ENCODE measurements at regions not wholly inside any gene's neighbourhood (a gene's known extent, or its start where the extent isn't known, plus 50 kb on each side); places are given as distances from the start of the nearest gene placed in this dataset.

DNA sequence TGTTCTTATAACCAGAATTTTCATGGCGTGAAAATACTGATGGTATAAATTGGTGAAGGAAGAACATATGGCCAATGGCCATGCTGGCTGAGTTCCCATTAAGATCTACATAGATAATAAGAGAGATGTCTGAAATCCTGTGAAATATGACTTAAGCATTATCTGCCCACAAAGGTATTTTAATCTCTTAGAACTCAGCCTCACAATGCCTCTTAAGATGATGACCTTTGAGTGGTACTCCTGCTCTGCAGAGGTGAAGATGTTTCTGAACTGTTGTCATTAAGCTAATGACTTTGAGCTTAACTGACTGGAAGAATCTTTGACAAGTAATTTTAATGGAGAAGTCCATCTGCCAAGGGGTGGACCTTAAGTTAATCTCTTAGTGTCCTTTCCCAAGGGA, 148.7 kb downstream of the ZNF326 start:
- TF ChIP-seq EZH2 (IDR thresholded peaks at IDR 0.05; ENCODE audit: borderline replicate concordance, low read depth, low read length, severe bottlenecking): no peak
- no peaks in the 10 kb centered on the region for H3K79me2 ChIP-seq (ENCODE audit: insufficient read depth, low read length)
- H2AFZ ChIP-seq (ENCODE audit: low read depth, low read length): no peak overlapping the region
- no peak overlapping the region for H3K27ac ChIP-seq (ENCODE audit: low read length)
- no peak overlapping the region for H3K9ac ChIP-seq (ENCODE audit: low read depth, low read length)
- no peaks in the 10 kb centered on the region for H3K36me3 ChIP-seq (ENCODE audit: insufficient read depth, low read length)
- H4K20me1 ChIP-seq (ENCODE audit: insufficient read depth, low read length): no peaks in the 10 kb centered on the region
- no peaks in the 10 kb centered on the region for H3K27me3 ChIP-seq (ENCODE audit: insufficient read depth, low read length, poor library complexity)
- peaks cover 11% of the 10 kb centered on the region for H3K9me3 ChIP-seq (ENCODE audit: insufficient read depth, low read length, severe bottlenecking)
- no peaks in the 10 kb centered on the region for H3K4me1 ChIP-seq (ENCODE audit: insufficient read depth, low read length)
- DNase-seq (no peak), ATAC-seq (ENCODE audit: insufficient read depth, low read depth) (no peak)
- no peak overlapping the region for H3K4me3 ChIP-seq (ENCODE audit: low read depth in 1 of 2, low read length in 2 of 2)
- no peak overlapping the region for H3K4me2 ChIP-seq (ENCODE audit: insufficient read depth, low read length)

- no peaks in the 10 kb centered on the region for H4K20me1 ChIP-seq (ENCODE audit: insufficient read depth, low read length)
- no peaks in the 10 kb centered on the region for H3K27me3 ChIP-seq (ENCODE audit: insufficient read depth, low read length, poor library complexity)
- H3K9ac ChIP-seq (ENCODE audit: low read depth, low read length): no peak overlapping the region
- no peaks in the 10 kb centered on the region for H3K4me1 ChIP-seq (ENCODE audit: insufficient read depth, low read length)
- H3K4me2 ChIP-seq (ENCODE audit: insufficient read depth, low read length): no peak overlapping the region
- H3K9me3 ChIP-seq (ENCODE audit: insufficient read depth, low read length, severe bottlenecking): peaks cover 11% of the 10 kb centered on the region
- DNase-seq (no peak), ATAC-seq (ENCODE audit: insufficient read depth, low read depth) (no peak)
- no peaks in the 10 kb centered on the region for H3K36me3 ChIP-seq (ENCODE audit: insufficient read depth, low read length)
- TF ChIP-seq, protein P1, sequence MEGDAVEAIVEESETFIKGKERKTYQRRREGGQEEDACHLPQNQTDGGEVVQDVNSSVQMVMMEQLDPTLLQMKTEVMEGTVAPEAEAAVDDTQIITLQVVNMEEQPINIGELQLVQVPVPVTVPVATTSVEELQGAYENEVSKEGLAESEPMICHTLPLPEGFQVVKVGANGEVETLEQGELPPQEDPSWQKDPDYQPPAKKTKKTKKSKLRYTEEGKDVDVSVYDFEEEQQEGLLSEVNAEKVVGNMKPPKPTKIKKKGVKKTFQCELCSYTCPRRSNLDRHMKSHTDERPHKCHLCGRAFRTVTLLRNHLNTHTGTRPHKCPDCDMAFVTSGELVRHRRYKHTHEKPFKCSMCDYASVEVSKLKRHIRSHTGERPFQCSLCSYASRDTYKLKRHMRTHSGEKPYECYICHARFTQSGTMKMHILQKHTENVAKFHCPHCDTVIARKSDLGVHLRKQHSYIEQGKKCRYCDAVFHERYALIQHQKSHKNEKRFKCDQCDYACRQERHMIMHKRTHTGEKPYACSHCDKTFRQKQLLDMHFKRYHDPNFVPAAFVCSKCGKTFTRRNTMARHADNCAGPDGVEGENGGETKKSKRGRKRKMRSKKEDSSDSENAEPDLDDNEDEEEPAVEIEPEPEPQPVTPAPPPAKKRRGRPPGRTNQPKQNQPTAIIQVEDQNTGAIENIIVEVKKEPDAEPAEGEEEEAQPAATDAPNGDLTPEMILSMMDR (IDR thresholded peaks at IDR 0.05; ENCODE audit: borderline replicate concordance, extremely low read depth, low read length, poor library complexity, severe bottlenecking): no peak
- TF ChIP-seq EZH2 (IDR thresholded peaks at IDR 0.05; ENCODE audit: borderline replicate concordance, low read depth, low read length, severe bottlenecking): no peak
- H3K27ac ChIP-seq (ENCODE audit: low read length): no peak overlapping the region
- no peak overlapping the region for H3K4me3 ChIP-seq (ENCODE audit: low read depth in 1 of 2, low read length in 2 of 2)
- H3K79me2 ChIP-seq (ENCODE audit: insufficient read depth, low read length): no peaks in the 10 kb centered on the region
- no peak overlapping the region for H2AFZ ChIP-seq (ENCODE audit: low read depth, low read length)
Measured at GRCh38 chr1:90142697-90143096, 147.8 kb downstream of the ZNF326 start.

- Histone ChIP-seq H3K4me2 (ENCODE audit: insufficient read depth, low read length) (no peak overlapping the region), H3K27ac (ENCODE audit: low read length) (no peak overlapping the region), H3K4me3 (ENCODE audit: low read depth in 1 of 2, low read length in 2 of 2) (no peak overlapping the region), H3K79me2 (ENCODE audit: insufficient read depth, low read length) (no peaks in the 10 kb centered on the region), H2AFZ (ENCODE audit: low read depth, low read length) (no peak overlapping the region), H3K9ac (ENCODE audit: low read depth, low read length) (no peak overlapping the region), H3K4me1 (ENCODE audit: insufficient read depth, low read length) (peaks cover 4% of the 10 kb centered on the region; the same call in 1 of the 2 replicates), H3K9me3 (ENCODE audit: insufficient read depth, low read length, severe bottlenecking) (peaks cover 11% of the 10 kb centered on the region), H3K36me3 (ENCODE audit: insufficient read depth, low read length) (no peaks in the 10 kb centered on the region), H3K27me3 (ENCODE audit: insufficient read depth, low read length, poor library complexity) (no peaks in the 10 kb centered on the region), H4K20me1 (ENCODE audit: insufficient read depth, low read length) (no peaks in the 10 kb centered on the region)
- TF ChIP-seq EZH2 (IDR thresholded peaks at IDR 0.05; ENCODE audit: borderline replicate concordance, low read depth, low read length, severe bottlenecking): no peak
- TF ChIP-seq, protein P1 (IDR thresholded peaks at IDR 0.05; ENCODE audit: borderline replicate concordance, extremely low read depth, low read length, poor library complexity, severe bottlenecking): no peak
- DNase-seq: no peak
- ATAC-seq (ENCODE audit: insufficient read depth, low read depth): no peak
Measured at GRCh38 chr1:90139837-90140236, 144.9 kb downstream of the ZNF326 start.

DNA sequence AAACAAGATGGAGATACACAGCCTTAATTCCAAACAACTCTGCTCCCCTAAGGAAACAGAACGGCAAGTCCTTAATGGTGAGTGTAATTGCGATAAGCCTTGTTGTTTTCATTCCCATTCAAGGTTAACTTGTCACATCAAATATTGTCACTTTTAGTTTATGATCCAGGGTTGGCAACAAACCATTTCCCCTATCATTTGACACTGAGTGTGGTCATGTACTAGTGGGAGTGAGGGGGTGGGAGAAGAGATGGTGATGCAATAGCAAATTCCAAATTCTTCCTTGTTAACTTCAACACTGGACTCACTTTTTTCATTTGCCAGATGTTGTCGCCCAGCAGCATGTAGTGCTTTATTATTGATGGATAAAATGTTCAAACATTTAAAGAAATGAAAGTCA, 140.4 kb downstream of the ZNF326 start:
- no peak overlapping the region for H3K27ac ChIP-seq (ENCODE audit: low read length)
- no peaks in the 10 kb centered on the region for H4K20me1 ChIP-seq (ENCODE audit: insufficient read depth, low read length)
- H3K4me3 ChIP-seq (ENCODE audit: low read depth in 1 of 2, low read length in 2 of 2): no peak overlapping the region
- no peak for TF ChIP-seq EZH2 (IDR thresholded peaks at IDR 0.05; ENCODE audit: borderline replicate concordance, low read depth, low read length, severe bottlenecking)
- TF ChIP-seq, protein P1 (IDR thresholded peaks at IDR 0.05; ENCODE audit: borderline replicate concordance, extremely low read depth, low read length, poor library complexity, severe bottlenecking): no peak
- no peak overlapping the region for H3K9ac ChIP-seq (ENCODE audit: low read depth, low read length)
- H3K27me3 ChIP-seq (ENCODE audit: insufficient read depth, low read length, poor library complexity): no peaks in the 10 kb centered on the region
- H3K9me3 ChIP-seq (ENCODE audit: insufficient read depth, low read length, severe bottlenecking): peaks cover 11% of the 10 kb centered on the region
- no peak overlapping the region for H3K4me2 ChIP-seq (ENCODE audit: insufficient read depth, low read length)
- DNase-seq (no peak), ATAC-seq (ENCODE audit: insufficient read depth, low read depth) (no peak)
- no peaks in the 10 kb centered on the region for H3K79me2 ChIP-seq (ENCODE audit: insufficient read depth, low read length)
- no peak overlapping the region for H2AFZ ChIP-seq (ENCODE audit: low read depth, low read length)
- H3K36me3 ChIP-seq (ENCODE audit: insufficient read depth, low read length): no peaks in the 10 kb centered on the region
- H3K4me1 ChIP-seq (ENCODE audit: insufficient read depth, low read length): peaks cover 37% of the 10 kb centered on the region

Data from DND-41 (cell line).